Thoracic aorta (tissue), 2 donors: ENCODE measurements at regions not wholly inside any gene's neighbourhood (a gene's known extent, or its start where the extent isn't known, plus 50 kb on each side); places are given as distances from the start of the nearest gene placed in this dataset.

Experiments used
- ATAC-seq: fragments of 150-250 bp; one replicate; pipeline ENCODE4 v1.8.0; 2017; ENCODE audit warnings: low read depth; ENCODE audit not compliant: insufficient number of reproducible peaks, low FRiP score
- DNase-seq: peaks from one replicate; pipeline ENCODE4 v3.0.0-alpha.2; 2020; ENCODE audit warnings: low spot score
- H3K27ac ChIP-seq, 2 donors: fragments of 200-600 bp; sonication (generic); 1 replicate in 1 of 2; 2 replicates in 1 of 2; pipeline ENCODE4 v1.5.1; 2016; ENCODE audit warnings: mild to moderate bottlenecking in 2 of 2, moderate library complexity in 2 of 2
- H3K27me3 ChIP-seq: fragments of 200-600 bp; sonication (generic); replicated peaks from 2 replicates; pipeline ENCODE4 v1.6.0; 2016; ENCODE audit warnings: mild to moderate bottlenecking; ENCODE audit not compliant: insufficient read depth
- H3K36me3 ChIP-seq: fragments of 200-600 bp; sonication (generic); one replicate; pipeline ENCODE4 v1.5.1; 2016
- H3K4me1 ChIP-seq, 2 donors: fragments of 200-600 bp; sonication (generic); 1 replicate in 1 of 2; 2 replicates in 1 of 2; pipeline versions ENCODE4 v1.5.1 to v1.6.0; 2016; ENCODE audit warnings: low read depth in 2 of 2, mild to moderate bottlenecking in 1 of 2; ENCODE audit not compliant: control insufficient read depth in 1 of 2
- H3K4me3 ChIP-seq: fragments of 200-600 bp; sonication (generic); 2 replicates; pipeline ENCODE4 v1.5.1; 2016; ENCODE audit warnings: mild to moderate bottlenecking
- H3K9me3 ChIP-seq: fragments of 200-600 bp; sonication (generic); 2 replicates; pipeline ENCODE4 v1.5.1; 2016
- TF ChIP-seq, protein P1 (sequence below): fragments of 200-600 bp; sonication (generic); IDR thresholded peaks from one replicate; pipeline ENCODE4 v1.5.1; 2019; ENCODE audit warnings: antibody characterized with exemption

DNA sequence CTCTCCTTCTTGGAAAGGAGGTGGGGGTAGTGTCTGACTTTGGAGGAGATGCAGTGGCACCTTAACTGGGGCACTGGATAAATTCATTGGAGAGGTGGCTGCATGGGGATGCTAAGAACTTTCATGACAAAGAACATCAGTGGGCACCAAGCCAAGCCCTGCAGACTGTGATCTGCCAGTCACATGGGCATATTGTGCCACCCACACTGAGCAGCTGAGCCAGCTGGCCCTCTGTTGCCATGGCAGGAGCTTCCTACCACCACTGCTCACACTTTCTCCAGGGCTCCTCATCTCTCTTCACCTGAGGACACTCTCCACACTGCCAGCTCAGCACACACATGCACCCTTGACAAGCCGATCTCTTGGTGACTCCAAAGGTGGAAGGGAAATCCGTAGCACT, 715.6 kb downstream of the QKI start:
- TF ChIP-seq, protein P1, sequence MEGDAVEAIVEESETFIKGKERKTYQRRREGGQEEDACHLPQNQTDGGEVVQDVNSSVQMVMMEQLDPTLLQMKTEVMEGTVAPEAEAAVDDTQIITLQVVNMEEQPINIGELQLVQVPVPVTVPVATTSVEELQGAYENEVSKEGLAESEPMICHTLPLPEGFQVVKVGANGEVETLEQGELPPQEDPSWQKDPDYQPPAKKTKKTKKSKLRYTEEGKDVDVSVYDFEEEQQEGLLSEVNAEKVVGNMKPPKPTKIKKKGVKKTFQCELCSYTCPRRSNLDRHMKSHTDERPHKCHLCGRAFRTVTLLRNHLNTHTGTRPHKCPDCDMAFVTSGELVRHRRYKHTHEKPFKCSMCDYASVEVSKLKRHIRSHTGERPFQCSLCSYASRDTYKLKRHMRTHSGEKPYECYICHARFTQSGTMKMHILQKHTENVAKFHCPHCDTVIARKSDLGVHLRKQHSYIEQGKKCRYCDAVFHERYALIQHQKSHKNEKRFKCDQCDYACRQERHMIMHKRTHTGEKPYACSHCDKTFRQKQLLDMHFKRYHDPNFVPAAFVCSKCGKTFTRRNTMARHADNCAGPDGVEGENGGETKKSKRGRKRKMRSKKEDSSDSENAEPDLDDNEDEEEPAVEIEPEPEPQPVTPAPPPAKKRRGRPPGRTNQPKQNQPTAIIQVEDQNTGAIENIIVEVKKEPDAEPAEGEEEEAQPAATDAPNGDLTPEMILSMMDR: no peak
- Histone ChIP-seq H3K36me3 (no peaks in the 10 kb centered on the region), H3K9me3 (no peaks in the 10 kb centered on the region), H3K27ac (no peak overlapping the region), H3K27me3 (no peaks in the 10 kb centered on the region), H3K4me1 (no peaks in the 10 kb centered on the region), H3K4me3 (no peak overlapping the region)
- DNase-seq: no peak
- no peak for ATAC-seq

DNA sequence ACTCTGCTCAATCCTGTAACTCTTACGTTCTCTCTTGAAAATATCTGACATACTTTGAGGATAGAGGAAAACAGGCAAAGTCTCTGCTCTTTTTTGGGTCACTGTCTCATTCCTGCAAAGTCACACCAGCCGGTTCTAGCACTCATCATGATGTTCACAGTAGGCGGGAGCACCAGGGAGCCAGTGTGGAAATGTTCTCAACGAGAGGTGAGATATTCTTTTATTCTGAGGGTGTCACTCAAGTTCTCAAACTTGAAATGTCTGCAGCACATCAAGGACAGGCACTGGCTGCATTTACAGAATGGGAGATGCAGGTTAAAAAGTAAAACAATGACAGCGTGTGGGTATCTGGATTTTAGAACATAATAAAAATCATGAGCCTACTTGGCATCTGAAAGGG, 714.7 kb downstream of the QKI start:
- Histone ChIP-seq H3K9me3 (no peaks in the 10 kb centered on the region), H3K36me3 (no peaks in the 10 kb centered on the region), H3K27ac (no peak overlapping the region), H3K4me1 (no peaks in the 10 kb centered on the region), H3K27me3 (no peaks in the 10 kb centered on the region), H3K4me3 (no peak overlapping the region)
- TF ChIP-seq, protein P1: no peak
- ATAC-seq (no peak), DNase-seq (no peak)

DNA sequence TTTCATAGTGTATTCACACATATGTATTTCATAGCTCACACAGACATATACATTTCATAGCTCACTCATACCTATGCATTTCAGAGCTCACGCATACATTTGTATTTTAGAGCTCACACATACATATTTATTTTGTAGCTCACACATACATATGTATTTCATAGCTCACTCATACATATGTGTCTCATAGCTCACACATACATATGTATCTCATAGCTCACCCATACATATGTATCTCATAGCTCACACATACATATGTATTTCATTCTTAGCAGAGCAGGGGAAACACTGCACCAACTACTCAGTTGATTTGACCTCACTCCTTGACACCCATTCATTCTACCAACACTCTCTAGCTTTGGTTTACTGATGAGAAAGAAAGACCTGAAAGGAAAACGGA, 713.6 kb downstream of the QKI start:
- no peaks in the 10 kb centered on the region for H3K9me3 ChIP-seq
- H3K27ac ChIP-seq: no peak overlapping the region
- TF ChIP-seq, protein P1: no peak
- ATAC-seq (no peak), DNase-seq (no peak)
- H3K36me3 ChIP-seq: no peaks in the 10 kb centered on the region
- H3K4me1 ChIP-seq: no peaks in the 10 kb centered on the region
- H3K4me3 ChIP-seq: no peak overlapping the region
- no peaks in the 10 kb centered on the region for H3K27me3 ChIP-seq

DNA sequence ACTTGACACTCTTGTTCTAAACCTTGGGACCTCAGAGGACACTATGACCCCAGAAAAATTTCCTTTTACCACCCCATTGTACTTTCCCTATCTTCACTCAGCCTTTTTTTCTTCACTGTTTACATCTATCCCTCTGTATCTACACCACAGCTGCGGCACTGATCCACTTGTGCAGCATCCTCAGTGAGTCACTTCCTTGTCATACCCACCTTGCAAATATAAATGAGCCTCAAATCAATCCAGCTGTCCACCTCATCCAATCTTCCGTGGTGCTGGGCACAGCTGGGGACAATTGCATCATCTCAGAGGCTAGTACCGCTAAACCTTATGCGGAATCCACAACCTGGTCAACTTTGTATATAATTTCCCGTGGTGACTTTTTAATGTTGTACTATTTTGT, 710.5 kb downstream of the QKI start:
- DNase-seq (no peak), ATAC-seq (no peak)
- H3K27ac ChIP-seq: no peak overlapping the region
- TF ChIP-seq, protein P1: no peak
- H3K9me3 ChIP-seq: no peaks in the 10 kb centered on the region
- H3K4me3 ChIP-seq: no peak overlapping the region
- H3K36me3 ChIP-seq: no peaks in the 10 kb centered on the region
- no peaks in the 10 kb centered on the region for H3K4me1 ChIP-seq
- no peaks in the 10 kb centered on the region for H3K27me3 ChIP-seq

DNA sequence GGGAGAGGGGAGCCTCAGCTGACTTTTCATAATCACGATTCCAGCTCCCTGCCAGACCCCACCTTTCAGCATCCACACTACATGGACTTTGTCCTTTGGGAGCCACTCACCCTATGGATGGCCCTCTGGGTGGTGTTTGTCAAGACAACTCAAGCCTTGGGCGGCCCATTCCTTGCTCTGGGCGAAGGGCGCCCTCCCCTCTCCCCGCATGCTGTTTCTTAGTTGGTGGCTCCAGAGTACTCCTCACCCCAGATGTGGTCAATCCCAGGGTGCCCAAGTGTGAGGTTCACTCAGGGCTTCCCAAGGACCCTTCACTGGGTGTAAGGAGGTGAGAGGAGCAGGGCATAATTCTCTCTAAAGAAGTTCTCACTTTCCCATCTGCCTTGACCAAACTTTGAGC, 710.0 kb downstream of the QKI start:
- Histone ChIP-seq H3K27ac (no peak overlapping the region), H3K4me1 (no peaks in the 10 kb centered on the region), H3K27me3 (no peaks in the 10 kb centered on the region), H3K4me3 (no peak overlapping the region), H3K36me3 (no peaks in the 10 kb centered on the region), H3K9me3 (no peaks in the 10 kb centered on the region)
- TF ChIP-seq, protein P1: no peak
- ATAC-seq (no peak), DNase-seq (no peak)
